Adrenal gland (tissue), 9 donors: ENCODE measurements at regions not wholly inside any gene's neighbourhood (a gene's known extent, or its start where the extent isn't known, plus 50 kb on each side); places are given as distances from the start of the nearest gene placed in this dataset.

Experiments used
- DNase-seq, 7 donors: peaks; one replicate each; pipeline ENCODE4 v3.0.0-alpha.2; 2019 to 2020
- H3K27ac ChIP-seq, 5 donors: fragments of 200-600 bp; sonication (generic) in 4 of 5; 1 replicate in 3 of 5; 2 replicates in 2 of 5; pipeline versions ENCODE4 v1.5.1 to v1.8.0; 2016 to 2020; ENCODE audit warnings: mild to moderate bottlenecking in 1 of 5
- H3K27me3 ChIP-seq: fragments of 200-600 bp; 2 replicates; pipeline ENCODE4 v1.8.0; 2021
- H3K36me3 ChIP-seq, 2 donors: fragments of 200-600 bp; replicated peaks in 1 of 2; 1 replicate in 1 of 2; 2 replicates in 1 of 2; pipeline versions ENCODE4 v1.5.1 to v1.8.0; 2018 to 2022
- H3K4me1 ChIP-seq, 2 donors: fragments of 200-600 bp; replicated peaks in 1 of 2; 1 replicate in 1 of 2; 2 replicates in 1 of 2; pipeline versions ENCODE4 v1.5.1 to v1.8.0; 2018 to 2021
- H3K4me3 ChIP-seq, 4 donors: fragments of 200-600 bp; sonication (generic) in 3 of 4; one replicate each; pipeline ENCODE4 v1.5.1; 2016 to 2018
- H3K9me3 ChIP-seq, 3 donors: fragments of 200-600 bp; sonication (generic) in 1 of 3; replicated peaks in 1 of 3; 1 replicate in 2 of 3; 2 replicates in 1 of 3; pipeline versions ENCODE4 v1.5.1 to v1.8.0; 2016 to 2021
- POLR2A ChIP-seq, 2 donors: fragments of 450-650 bp; IDR thresholded peaks; one replicate each; pipeline ENCODE4 v1.6.1; 2017; ENCODE audit warnings: antibody characterized with exemption in 2 of 2, mild to moderate bottlenecking in 2 of 2, moderate library complexity in 1 of 2
- WGBS, 4 donors: extraction: QIAGEN DNeasy Blood & Tissue Kit in 2 of 4; methylation state at CpG; one replicate each; pipeline versions ENCODE4 v1.1.5 to v1.1.7; 2013 to 2017; 5-methylcytosine and 5-hydroxymethylcytosine counted together
- intact Hi-C, 2 donors: fragments of 100-400 bp; cut with DNase I; formaldehyde crosslinking; loops; one replicate each; pipeline versions ENCODE4 v1.14.1 to v1.15.0; 2022 to 2023
- TF ChIP-seq, protein P1 (sequence below), 6 experiments: fragments of 450-650 bp in 4 of 6; fragments of 200-600 bp in 2 of 6; sonication (generic) in 1 of 6; IDR thresholded peaks; 1 replicate in 5 of 6; 2 replicates in 1 of 6; pipeline versions ENCODE4 v1.5.1 to v1.8.0; 2016 to 2021; ENCODE audit warnings: antibody characterized with exemption in 6 of 6, mild to moderate bottlenecking in 2 of 6, moderate library complexity in 1 of 6
- donor health status: healthy with polysubstance abuse.
- donor health status: Bipolar disorder and iron deficiency.
- donor health status: DM: yes; HTN: yes; CAD: no.
- donor health status: DM: no; HTN: no; CAD: no.
- donor health status: DM: no; HTN: no; CAD: no.

DNA sequence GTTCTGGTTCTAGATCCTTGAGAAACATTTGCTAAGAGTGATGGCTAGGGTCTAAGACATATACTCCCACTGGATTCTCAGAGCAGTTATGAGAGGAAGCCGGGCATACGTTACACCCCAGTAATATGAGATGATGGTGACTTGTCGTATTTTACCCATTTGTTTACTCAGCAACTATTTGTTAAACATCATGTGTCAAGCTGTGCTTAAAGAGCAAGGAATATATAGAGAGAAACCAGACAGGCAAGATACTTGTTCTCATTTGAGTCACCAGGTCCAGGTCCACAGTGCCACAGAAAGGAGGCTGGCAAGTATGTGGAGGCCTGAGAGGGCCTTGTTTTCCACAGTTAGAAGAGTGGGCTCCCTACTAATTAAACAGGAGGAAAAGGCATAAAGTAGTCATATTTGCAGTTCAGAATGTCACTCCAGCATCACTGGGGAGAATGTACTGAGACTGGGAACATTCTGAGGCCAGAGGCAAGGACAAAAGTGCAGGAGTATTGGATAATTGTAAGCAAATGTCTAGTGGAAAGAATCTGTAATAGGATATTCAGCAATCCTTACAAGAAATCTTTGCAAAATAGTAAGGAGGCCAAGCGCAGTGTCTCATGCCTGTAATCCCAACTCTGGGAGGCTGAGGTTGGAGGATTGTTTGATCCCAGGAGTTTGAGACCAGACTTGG, 142.2 kb downstream of the IRS2 start:
- no peak overlapping the region for H3K4me3 ChIP-seq
- intact Hi-C loops, result no loop called here
- H3K4me1 ChIP-seq, result peaks cover 0 to 4% of the 10 kb centered on the region in 2 donors
- H3K9me3 ChIP-seq, result peaks cover 0 to 10% (median 0%) of the 10 kb centered on the region in 3 donors
- TF ChIP-seq, protein P1, sequence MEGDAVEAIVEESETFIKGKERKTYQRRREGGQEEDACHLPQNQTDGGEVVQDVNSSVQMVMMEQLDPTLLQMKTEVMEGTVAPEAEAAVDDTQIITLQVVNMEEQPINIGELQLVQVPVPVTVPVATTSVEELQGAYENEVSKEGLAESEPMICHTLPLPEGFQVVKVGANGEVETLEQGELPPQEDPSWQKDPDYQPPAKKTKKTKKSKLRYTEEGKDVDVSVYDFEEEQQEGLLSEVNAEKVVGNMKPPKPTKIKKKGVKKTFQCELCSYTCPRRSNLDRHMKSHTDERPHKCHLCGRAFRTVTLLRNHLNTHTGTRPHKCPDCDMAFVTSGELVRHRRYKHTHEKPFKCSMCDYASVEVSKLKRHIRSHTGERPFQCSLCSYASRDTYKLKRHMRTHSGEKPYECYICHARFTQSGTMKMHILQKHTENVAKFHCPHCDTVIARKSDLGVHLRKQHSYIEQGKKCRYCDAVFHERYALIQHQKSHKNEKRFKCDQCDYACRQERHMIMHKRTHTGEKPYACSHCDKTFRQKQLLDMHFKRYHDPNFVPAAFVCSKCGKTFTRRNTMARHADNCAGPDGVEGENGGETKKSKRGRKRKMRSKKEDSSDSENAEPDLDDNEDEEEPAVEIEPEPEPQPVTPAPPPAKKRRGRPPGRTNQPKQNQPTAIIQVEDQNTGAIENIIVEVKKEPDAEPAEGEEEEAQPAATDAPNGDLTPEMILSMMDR (IDR thresholded peaks at IDR 0.05), result no peak
- no peak for TF ChIP-seq POLR2A (IDR thresholded peaks at IDR 0.05)
- no peaks in the 10 kb centered on the region for H3K36me3 ChIP-seq
- 73 to 75% (median 73%) methylated on average over 4 of the region's 4 CpGs for WGBS, 4 donors
- H3K27ac ChIP-seq, result no peak overlapping the region
- DNase-seq, result no peak
- no peaks in the 10 kb centered on the region for H3K27me3 ChIP-seq

DNA sequence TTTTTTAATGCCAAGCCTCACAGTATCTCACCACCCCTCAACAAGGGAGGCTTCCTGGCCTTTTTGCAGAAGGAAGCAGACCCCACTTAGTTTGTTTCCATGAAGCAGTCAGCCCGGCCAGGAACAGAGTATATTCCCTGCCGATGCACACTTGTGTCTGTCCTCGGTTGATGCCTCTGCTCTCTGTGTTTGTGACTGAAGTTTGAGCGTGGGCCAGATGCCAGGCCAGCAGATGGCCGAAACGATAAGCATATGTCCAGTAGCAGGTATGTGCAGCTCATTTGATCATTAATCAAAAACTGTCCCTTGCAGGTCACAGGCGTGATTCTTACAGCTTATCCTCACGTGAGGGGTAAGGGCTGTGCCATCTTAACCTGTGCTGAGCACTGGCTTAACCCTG, 144.0 kb downstream of the IRS2 start:
- Histone ChIP-seq H3K9me3 (peaks cover 0 to 10% (median 0%) of the 10 kb centered on the region in 3 donors), H3K4me3 (no peak overlapping the region), H3K27ac (no peak overlapping the region), H3K27me3 (no peaks in the 10 kb centered on the region), H3K4me1 (peaks cover 0 to 4% of the 10 kb centered on the region in 2 donors), H3K36me3 (no peaks in the 10 kb centered on the region)
- 75 to 90% (median 83%) methylated on average over 8 of the region's 8 CpGs for WGBS, 4 donors
- no peak for DNase-seq
- TF ChIP-seq POLR2A (IDR thresholded peaks at IDR 0.05), result no peak
- TF ChIP-seq, protein P1 (IDR thresholded peaks at IDR 0.05), result no peak
- intact Hi-C loops, result no loop called here

DNA sequence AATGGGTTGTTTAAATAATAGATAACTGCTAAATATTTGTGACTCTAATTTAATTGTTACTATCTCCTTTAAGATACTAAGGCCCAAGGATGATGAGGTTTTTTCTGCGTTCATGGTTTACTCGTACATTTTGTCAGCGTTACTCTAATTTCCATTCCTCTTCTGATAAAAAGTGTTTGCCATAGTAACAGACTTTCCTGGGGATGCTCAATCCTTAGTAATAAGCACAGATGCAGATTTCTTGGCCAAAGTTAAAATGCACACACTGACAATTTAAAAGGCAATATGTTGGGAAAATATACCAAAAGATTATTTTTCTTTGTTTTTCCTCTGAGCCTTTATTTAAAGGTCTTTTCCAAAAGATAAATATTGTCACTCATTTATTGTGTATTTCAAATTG, 149.6 kb downstream of the IRS2 start:
- H3K36me3 ChIP-seq, result no peaks in the 10 kb centered on the region
- WGBS, 4 donors, result 87 to 94% (median 89%) methylated on average over 3 of the region's 3 CpGs
- no peak overlapping the region for H3K27ac ChIP-seq
- no peaks in the 10 kb centered on the region for H3K4me1 ChIP-seq
- intact Hi-C loops, result no loop called here
- H3K9me3 ChIP-seq, result peaks cover 0 to 10% (median 0%) of the 10 kb centered on the region in 3 donors
- no peaks in the 10 kb centered on the region for H3K27me3 ChIP-seq
- no peak overlapping the region for H3K4me3 ChIP-seq
- TF ChIP-seq, protein P1 (IDR thresholded peaks at IDR 0.05), result no peak
- TF ChIP-seq POLR2A (IDR thresholded peaks at IDR 0.05), result no peak
- no peak for DNase-seq

DNA sequence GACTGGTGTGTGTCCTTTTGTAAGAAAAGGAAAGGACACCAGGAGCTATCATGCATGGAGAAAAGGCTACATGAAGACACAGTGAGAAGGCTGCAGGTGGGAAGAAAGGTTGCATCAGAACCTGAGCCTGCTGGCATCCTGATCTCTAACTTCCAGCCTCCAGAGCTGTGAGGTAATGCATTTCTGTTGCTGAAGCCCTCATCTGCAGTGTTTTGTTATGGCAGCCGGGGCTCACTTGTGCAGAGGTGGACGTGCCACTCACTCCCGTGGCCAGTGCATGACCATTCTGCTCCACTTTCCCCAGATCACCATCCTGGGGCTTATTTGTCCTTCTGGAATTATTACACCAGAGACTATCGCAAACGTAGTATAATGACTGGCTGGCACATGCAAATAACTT, 155.3 kb downstream of the IRS2 start:
- Histone ChIP-seq H3K4me1 (no peaks in the 10 kb centered on the region), H3K27ac (no peak overlapping the region), H3K27me3 (no peaks in the 10 kb centered on the region), H3K9me3 (no peaks in the 10 kb centered on the region), H3K36me3 (no peaks in the 10 kb centered on the region), H3K4me3 (no peak overlapping the region)
- intact Hi-C loops, result no loop called here
- 89 to 93% (median 90%) methylated on average over 5 of the region's 5 CpGs for WGBS, 4 donors
- TF ChIP-seq, protein P1 (IDR thresholded peaks at IDR 0.05), result no peak
- TF ChIP-seq POLR2A (IDR thresholded peaks at IDR 0.05), result no peak
- DNase-seq, result no peak
